HL-60/S4 (cell line): ENCODE measurements at regions not wholly inside any gene's neighbourhood (a gene's known extent, or its start where the extent isn't known, plus 50 kb on each side); places are given as distances from the start of the nearest gene placed in this dataset.

ENCODE experiments used
- in situ Hi-C: fragments of 300-500 bp; cut with MboI; formaldehyde crosslinking; loops from 2 replicates; pipeline ENCODE4 v1.14.3; 2022; ENCODE audit warnings: low sequenced_read_pairs

DNA sequence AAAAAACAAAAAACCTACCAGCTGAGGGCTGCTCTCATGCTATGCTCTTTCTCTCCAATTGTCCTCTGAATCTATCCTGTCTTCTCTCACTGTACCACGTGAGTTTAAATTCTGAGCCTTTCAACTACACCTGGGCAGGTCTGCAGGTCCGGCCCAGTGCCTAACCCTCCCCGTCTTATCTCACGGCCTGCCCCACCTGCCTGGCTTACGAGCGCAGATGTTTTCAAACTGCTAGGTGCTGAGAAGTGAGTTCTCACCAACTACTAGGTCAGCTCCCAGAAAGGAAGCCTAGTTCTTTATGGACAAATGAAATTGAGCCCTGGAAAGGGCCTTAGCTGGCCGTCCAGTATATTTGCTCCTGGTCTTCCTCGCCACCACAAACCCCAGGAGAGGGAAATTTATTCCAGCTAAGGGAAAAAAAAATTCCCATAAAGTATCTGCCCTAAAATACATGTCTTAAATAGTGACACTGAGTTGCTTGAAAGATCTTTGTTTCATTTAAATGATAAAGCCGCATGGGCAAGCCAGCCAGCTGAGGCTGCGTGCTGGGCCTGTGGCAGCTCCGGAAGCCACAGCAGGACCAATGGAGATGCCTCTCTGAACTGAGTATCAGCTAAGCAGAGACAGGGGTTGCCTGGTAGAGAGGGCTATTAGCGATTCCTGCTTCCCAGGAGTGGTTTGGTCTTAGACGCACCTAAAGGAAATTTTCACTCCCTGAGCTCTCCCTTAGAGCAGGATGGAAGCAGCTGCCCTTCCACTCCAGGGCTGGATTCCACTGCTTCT lies 92.5 kb upstream of the NCK2 start:
- in situ Hi-C loops, result no loop called here

DNA sequence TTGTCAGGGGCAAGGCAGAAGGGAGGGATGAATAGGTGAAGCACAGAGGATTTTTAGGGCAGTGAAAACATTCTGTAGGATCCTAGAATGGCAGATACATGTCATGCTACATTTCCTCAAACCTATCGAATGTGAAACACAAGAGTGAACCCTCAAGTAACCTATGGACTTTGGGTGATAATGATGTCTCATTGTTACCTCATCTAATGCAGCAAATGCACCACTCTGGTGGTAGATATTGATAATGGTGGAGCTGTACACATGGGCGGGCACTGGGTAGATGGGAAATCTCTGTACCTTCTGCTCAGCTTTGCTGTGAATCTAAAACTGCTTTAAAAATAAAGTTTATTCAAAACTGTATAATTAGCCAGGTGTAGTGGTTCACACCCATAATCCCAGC lies 95.2 kb upstream of the NCK2 start:
- in situ Hi-C loops, result no loop called here

DNA sequence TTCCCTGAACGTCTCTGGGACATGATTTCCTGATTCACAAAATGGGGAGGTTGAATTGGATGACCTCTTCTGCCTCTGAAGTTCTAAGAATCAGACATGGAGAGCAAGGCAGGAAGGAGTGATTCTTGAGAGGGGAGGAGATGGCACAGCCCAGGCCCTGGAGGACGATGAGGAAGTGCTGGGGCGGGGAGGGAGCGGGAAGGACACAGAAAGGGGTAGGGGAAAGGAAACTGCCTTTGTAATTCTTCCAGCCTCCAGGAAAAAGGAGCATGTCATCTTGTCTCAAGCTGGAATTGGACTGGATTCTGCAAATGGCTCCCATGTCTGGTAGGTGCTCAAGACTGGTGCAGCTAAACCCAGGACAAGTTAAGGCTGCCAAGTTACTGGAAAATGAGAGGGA lies 97.0 kb upstream of the NCK2 start:
- in situ Hi-C loops, result no loop called here

DNA sequence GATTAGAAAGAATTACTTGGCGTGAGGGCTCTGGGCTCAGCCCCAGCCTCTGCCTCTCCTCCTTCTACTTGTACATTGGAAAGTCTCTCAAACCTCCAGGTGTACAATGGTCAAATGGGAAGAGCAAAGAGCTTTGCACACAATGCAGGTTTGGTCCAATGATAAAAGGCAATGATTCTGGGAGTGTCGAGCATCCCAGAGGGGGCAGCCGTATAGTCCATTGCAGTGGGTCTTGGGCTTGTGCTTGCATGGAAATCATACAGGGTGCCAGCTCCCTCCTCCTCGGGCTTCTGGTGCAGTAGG lies 98.0 kb upstream of the NCK2 start:
- in situ Hi-C loops, result no loop called here

DNA sequence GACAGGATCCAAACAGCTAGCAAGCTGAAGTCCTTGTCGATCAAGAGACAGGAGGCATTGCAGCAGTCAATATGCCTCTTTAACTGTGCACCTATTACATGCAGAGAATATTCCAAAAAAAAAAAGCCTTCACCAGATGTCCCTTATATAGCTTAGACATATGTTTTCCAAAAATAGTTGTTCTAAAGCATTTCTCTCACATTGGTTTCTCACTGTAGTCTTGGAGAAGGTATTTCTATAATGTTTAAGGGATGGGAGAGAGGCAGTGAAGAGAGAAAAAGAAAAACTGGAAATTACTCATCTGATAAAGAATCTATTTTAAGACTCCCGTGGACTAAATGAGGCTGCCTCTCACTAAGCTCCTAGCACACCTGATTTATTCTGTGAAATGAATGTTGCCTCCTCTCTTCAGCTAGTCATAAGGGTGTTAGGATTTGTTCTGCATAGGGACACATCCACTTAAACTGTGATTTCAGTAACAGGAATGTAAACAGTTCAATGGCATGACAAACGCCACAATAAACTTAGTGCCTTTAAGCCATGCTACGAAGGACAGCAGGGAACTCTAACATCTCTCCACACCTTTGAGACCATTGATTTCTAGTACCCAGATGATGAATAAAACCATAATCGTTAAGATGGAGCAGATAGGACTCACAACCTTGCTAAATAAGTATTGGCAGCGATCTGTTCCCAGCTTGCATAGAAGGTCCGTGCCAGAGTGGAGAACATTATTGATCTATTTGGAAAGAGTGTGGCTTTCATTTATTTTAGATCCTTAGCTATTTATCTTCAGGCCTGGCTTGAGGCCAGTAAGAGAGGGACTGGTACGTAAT lies 98.6 kb upstream of the NCK2 start:
- in situ Hi-C loops, result no loop called here

DNA sequence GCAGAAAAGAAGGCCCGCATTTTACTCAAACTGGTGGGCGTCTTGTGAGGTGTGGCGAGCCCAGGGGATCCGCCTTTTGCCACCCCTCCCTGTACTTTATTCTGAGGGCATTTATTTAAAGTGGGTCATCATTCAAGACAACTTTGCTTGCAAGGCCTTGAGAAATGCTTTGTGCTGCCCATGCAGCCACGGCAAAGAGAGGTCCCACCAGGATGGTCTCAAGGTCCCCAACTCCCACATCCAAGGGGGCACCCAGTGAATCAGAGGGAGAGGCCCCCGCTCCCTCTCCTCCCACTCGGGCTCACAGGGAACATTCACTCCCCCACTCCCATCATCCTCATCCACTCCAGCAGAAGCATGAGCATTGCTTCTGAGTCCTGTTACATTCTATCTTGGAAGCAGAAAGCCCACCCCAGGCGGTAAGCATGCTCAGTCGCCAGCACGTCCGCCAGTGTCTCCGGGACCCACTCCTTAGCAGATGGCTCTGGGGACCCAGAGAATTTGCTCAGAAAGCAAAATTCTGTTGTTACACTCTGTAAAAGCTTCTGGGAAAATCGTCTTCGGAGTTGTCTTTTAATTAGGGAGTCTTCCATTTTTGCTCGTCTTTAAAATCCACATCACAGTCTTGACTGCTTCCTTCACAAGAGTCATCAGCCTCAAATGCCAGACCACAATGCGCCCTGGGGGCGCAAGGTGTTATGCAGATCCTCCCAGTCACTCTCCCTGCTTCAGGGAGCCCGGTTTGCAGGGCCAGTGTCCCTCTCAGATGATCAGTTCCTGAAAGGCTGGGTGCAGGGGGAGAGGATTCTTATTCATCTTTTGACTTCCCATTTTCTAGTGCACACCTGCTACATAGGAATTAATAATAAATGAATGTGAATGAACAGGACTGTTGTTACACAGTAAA lies 99.4 kb upstream of the NCK2 start:
- in situ Hi-C loops, result no loop called here

DNA sequence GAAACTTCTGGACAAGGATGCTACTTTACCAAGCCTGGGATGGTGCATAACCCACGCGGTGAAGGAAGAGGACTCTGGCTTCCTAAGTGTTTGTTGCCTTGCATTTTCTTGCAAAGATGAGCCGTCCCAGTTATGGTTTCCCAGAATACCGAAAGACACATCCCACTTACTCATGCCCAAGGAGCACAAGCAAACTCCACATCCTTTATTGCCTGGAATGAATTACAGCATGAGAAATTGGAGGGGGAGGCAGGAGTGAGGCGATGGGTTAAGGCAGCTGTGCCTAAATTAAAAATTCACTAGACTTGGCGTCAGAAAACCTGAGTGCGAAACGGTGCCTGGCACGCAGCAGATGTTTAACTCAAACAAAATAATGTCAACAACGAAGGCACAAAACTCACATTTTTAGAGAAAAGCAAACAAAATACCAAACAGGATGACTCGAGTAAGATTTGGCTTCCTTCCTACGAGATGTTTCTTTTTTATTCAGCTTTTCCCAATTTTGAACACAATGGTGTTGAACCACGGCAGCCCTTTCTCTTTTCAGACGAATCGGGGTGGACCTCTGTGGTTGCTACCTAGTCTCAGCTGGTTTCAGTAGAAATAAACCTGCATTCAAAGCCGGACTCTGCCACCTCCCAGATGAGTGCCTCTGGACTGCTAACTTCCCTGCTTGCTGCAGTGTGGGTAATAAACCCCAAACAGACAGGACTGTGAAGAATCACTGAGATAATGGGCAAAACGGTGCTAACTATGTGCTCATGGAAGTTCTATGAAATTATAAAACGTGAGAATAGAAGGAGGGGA lies 100.3 kb upstream of the NCK2 start:
- in situ Hi-C loops, result no loop called here

DNA sequence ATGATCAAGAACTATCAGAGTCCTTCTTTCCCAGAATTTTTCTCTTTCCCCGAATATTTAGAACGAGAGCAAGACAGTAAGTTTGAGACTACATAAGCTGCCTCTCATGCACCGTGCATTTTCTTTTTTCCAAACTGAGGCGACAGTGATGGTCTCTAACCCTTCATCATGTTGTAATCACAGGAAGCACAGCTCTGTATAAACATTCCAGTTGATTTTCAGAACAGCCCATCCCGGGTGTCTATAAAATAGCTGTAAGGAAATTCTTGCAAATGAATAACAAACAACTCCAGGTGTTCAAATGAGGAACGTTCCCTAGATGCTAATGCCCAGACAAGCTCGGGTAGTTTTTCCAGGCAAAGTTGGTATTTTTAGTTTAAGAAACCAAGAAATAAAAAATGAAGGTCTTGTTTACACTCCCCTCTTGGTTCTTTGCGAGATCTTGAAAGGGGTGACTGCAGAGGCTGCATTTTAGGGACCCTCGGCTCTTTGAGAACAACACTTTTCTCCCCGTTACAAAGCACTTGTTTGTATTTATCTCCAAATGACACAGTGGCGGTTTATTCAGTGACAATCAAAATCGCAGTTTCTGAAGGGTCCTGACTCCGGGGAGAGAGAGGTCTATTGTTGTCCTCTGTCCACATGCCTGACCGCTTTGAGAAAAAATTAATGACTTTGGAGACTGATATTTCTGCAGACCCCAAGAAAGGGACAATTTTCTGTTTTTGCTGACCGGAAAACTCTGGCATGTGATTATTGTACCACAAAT lies 101.1 kb upstream of the NCK2 start:
- in situ Hi-C loops, result no loop called here

DNA sequence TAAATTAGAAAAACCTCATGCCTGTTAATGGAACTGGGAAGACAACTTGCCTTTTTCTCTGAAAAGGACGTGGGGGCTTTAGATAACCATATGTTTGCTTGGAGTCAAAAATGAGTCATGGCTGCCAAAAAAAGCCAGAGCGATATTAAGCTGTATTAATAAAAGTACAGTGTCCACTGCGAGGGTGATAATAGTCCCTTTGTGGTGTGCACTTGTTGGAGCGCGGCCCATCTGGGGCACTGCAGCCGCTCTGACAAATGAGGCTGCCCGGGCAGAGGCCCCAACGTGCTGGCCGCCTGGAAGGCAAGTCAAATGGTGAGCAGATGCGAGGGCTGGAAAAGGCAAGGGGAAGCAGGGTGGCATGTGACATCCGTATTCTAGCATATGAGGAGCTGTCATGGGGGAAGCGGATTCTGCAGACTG lies 103.3 kb upstream of the NCK2 start:
- in situ Hi-C loops, result no loop called here

DNA sequence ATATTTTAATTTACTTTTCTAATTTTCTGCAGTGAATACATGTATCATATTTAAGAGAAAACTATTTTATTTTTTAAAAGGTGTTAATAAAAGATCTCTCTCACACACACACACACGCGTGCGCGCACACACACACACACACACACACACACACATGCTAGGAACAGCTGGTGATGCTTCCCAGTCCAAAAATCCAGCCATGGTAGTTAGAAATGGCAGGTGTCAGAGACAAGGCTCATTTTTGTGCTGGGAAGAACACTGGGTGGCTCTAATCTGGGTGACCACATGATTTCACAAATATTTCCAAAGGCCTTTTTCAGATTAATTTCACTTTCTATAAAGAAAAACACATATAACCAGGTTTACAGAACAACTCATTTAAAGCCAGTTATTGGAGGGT lies 104.5 kb upstream of the NCK2 start:
- in situ Hi-C loops, result no loop called here

DNA sequence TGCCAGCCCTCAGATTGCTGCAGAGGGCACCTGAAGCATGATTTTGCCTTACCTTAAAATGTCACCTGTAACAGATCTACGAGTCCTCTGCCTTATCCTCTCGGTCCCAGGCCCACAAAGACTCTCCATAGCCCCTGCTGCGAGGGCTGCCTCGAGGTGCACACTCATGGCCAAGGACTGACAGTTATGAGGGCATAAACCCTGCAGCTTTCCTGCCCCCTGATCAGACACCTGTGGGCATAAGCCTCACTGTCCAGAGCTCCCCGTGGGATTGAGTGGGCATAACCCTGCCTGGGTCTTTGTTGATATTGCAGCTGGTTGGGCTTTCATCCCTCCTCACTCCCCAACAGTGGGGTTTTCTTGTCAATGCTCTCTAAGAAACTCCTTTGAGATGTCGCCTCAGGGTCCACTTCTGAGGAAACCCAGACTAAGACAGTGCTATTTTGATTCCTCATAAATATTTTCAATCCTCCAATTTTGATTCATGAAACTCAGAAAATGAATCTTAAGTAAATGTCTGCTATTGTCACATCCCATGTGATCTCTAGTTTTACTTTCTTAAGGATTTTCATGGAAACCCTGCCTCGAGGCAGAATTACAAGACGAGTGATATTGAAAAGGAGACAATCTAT lies 108.5 kb upstream of the NCK2 start:
- in situ Hi-C loops, result no loop called here

DNA sequence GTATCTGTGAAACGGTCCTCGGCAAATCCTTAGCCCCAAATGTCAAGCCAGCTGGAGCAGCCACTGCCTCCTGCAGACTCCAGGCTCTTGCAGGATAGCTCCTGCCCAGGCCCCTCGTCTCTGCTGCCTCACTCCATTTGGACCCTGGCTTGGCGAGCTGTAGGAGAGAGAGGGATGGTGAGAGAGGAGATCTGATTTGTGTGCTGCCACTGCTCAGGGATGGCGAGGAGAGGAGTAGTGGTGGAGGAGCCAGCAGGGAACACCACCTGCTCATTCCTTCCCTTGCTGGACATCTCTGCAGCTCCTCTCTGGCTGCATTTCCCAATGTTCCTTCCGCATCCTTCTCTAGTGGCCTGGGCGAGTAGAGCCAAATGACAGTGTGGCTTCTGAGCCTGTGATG lies 109.1 kb upstream of the NCK2 start:
- in situ Hi-C loops, result no loop called here

DNA sequence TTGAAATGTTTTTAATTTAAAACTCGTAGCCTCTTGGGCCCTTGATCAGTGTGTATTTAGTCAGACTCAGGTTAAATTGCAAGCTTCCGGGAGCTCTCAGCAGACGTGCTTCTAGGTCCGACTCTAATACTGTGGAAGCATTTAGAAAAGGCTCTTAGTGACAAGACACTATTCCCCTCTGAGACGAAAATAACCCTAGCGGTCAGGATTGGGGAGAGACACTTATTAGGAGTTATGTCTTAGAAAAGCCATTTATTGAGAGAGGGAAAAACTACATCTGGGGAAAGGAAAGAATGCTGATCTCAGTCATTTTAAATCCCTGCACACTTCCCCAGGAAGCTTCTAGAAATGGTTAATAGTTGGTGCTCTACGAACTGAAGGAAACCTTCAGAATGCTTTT lies 110.5 kb upstream of the NCK2 start:
- in situ Hi-C loops, result no loop called here

DNA sequence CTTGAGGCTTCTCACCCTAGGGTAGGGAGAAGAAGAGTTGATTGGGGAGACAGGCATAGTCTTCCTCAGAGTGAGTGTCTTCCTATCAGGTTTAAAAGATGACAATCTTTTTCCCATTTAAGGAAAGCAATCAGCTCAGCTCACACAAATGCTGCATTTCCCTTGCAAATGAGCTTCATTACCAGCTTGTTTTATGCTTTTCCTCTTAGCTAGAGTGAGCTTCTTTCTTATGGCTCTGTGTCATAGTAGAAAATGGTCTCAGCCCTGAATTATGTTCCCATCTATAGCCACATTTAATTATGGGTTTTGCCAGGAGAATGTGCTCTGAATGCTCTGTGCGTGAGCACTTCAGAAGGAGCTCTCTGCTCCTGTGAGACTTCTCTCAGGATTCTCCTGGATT lies 112.8 kb upstream of the NCK2 start:
- in situ Hi-C loops, result no loop called here

DNA sequence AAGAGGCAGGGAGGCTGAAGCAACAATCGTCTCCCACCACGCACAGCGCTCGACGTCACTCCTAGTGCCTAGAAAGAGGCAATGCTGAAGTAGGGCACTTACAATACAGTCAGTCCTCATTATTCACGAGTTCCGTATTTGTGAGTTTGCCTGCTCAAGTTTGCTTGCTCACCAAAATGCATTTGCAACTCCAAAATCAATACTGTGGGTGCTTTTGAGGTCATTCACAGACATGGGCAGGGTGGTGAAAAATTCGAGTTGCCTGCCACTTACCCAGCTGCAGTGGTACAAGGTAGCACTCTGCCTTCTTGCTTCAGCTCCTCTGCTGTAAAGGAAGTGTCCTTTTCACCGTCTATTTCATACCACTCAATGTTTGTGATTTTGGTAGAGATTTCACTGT lies 113.7 kb upstream of the NCK2 start:
- in situ Hi-C loops, result no loop called here

DNA sequence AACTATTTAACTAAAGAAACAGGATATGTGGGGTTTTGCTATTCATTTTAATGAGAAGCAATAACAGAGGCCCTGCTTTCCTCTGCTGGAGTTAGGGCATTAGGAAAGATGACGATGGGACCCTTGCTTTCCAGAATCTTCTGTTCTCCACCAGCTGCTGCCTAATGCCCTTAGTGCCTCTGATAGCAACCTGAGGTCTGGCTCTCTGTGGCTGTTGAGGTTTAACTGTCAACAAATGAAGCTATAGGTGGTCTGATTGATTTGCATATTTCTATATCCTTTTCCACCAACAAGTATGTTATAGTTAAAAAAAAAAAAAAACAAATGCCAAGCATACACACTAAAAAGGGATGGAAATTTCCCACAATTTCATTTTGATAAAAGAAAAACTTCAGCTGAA lies 115.1 kb upstream of the NCK2 start:
- in situ Hi-C loops, result no loop called here

DNA sequence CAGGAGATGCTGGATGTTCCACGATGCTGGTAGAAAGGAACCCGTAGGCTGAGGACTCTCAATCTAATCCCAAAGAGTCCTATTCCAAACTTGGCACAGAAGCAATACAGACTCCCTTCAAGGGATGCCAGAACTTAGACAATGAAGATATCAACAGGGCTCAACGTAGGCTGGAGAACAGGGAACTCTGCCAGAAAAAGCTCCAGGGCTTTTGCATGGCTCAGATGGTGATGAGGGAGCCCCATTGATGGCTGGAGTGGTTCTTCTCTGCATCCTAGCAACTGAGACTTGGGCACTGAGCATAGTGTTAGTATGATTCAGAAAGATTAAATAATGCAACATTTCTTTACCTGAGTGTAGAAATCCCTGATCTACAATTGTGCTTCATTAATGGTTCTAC lies 117.2 kb upstream of the NCK2 start:
- in situ Hi-C loops, result no loop called here

DNA sequence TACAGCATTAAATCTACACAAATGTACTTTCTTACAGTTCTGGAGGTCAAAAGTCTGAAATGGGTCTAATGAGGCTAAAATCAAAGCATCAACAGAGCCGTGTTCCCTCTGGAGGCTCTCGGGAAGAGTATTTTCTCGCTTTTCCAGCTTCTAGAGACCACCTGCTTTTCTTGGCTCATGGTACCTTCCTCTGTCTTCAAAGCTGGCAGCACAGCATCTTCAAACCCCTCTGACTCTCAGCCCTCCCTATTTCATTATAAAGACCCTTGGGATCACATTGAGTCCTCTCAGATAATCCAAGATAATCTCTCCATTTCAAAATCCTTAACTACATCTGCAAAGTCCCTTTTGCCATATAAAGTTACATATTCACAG lies 117.8 kb upstream of the NCK2 start:
- in situ Hi-C loops, result no loop called here

DNA sequence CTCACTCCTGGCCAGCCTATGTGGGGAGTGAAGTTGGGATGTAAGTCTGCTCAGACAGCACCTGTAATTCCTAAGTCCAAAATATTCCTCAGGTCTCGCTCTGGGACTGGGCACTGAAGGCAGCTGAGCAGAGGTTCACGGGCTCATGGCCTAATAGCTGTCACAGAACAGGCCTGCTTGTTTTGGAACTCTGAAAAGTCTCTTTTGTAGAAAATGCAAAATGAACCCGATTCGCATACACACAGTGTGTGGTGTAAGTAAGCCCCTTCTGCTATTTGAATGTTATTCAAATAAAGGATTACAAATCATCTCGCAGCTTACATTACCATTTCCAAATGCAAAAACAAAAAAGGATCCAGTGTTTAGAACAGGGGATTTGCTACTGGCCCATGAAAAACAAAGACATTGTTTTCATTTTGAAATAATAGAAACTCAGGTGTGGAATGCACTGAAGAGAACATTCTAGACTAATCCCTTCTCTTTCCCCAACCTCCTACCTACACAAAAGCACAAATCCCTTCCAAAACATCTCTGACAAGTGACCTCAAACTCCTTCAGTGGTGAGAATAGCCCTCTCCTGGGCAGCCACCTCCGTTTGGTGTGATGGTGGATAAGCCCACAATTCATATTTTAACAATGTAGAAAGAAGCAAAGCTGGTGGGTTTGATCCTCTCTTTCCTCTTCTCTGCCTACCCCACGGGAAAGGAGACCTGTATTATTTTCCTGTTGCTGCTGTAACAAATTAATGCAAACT lies 118.3 kb upstream of the NCK2 start:
- in situ Hi-C loops, result no loop called here
